Parathyroid adenoma (tissue), 2 donors: ENCODE measurements at regions not wholly inside any gene's neighbourhood (a gene's known extent, or its start where the extent isn't known, plus 50 kb on each side); places are given as distances from the start of the nearest gene placed in this dataset.

Source experiments
- H2AFZ ChIP-seq: fragments of 300-600 bp; sonication (generic); one replicate; pipeline ENCODE4 v1.7.0; 2017; ENCODE audit warnings: antibody characterized with exemption, mild to moderate bottlenecking
- H3K27ac ChIP-seq: fragments of 300-600 bp; sonication (generic); one replicate; pipeline ENCODE4 v1.7.0; 2017
- H3K27me3 ChIP-seq: fragments of 300-600 bp; sonication (generic); one replicate; pipeline ENCODE4 v1.7.0; 2017; ENCODE audit warnings: low read length; ENCODE audit not compliant: control insufficient read depth, insufficient read depth
- H3K36me3 ChIP-seq: fragments of 300-600 bp; sonication (generic); one replicate; pipeline ENCODE4 v1.7.0; 2017; ENCODE audit warnings: low read length; ENCODE audit not compliant: control insufficient read depth, insufficient read depth
- H3K4me1 ChIP-seq: fragments of 300-600 bp; sonication (generic); one replicate; pipeline ENCODE4 v1.7.0; 2017; ENCODE audit warnings: control low read depth
- H3K4me2 ChIP-seq: fragments of 300-600 bp; sonication (generic); one replicate; pipeline ENCODE4 v1.7.0; 2017; ENCODE audit warnings: low read length
- H3K4me3 ChIP-seq: fragments of 300-600 bp; sonication (generic); one replicate; pipeline ENCODE4 v1.7.0; 2017; ENCODE audit warnings: low read depth, low read length
- H3K79me2 ChIP-seq: fragments of 300-600 bp; sonication (generic); one replicate; pipeline ENCODE4 v1.7.0; 2017; ENCODE audit warnings: control low read depth
- H3K9ac ChIP-seq: fragments of 300-600 bp; sonication (generic); one replicate; pipeline ENCODE4 v1.7.0; 2017; ENCODE audit warnings: mild to moderate bottlenecking
- H3K9me3 ChIP-seq: fragments of 300-600 bp; sonication (generic); one replicate; pipeline ENCODE4 v1.7.0; 2017; ENCODE audit warnings: low read length; ENCODE audit not compliant: control insufficient read depth
- CTCF ChIP-seq: fragments of 300-600 bp; sonication (generic); IDR thresholded peaks from one replicate; pipeline ENCODE4 v1.7.0; 2017; ENCODE audit warnings: antibody characterized with exemption, mild to moderate bottlenecking
- donor health status: primary hyperparathyroidism.

GRCh38 chr4:64216741-64217140 is 192.5 kb downstream of the TECRL start:
- no peak overlapping the region for H3K4me2 ChIP-seq
- no peaks in the 10 kb centered on the region for H3K79me2 ChIP-seq
- no peak overlapping the region for H2AFZ ChIP-seq
- H3K4me1 ChIP-seq, result no peaks in the 10 kb centered on the region
- no peak overlapping the region for H3K4me3 ChIP-seq
- no peak overlapping the region for H3K27ac ChIP-seq
- no peaks in the 10 kb centered on the region for H3K36me3 ChIP-seq
- no peak for TF ChIP-seq CTCF
- H3K27me3 ChIP-seq, result no peaks in the 10 kb centered on the region
- no peak overlapping the region for H3K9ac ChIP-seq
- no peaks in the 10 kb centered on the region for H3K9me3 ChIP-seq

- Histone ChIP-seq H3K4me2 (no peak overlapping the region), H3K27me3 (no peaks in the 10 kb centered on the region), H3K79me2 (no peaks in the 10 kb centered on the region), H3K36me3 (no peaks in the 10 kb centered on the region), H3K9me3 (no peaks in the 10 kb centered on the region), H3K4me1 (no peaks in the 10 kb centered on the region), H2AFZ (no peak overlapping the region), H3K9ac (no peak overlapping the region), H3K27ac (no peak overlapping the region), H3K4me3 (no peak overlapping the region)
- no peak for TF ChIP-seq CTCF
Observed at GRCh38 chr4:64205376-64205775, 203.9 kb downstream of the TECRL start.

GRCh38 chr4:64200001-64200555 is 209.2 kb downstream of the TECRL start:
- Histone ChIP-seq H3K27ac (no peak overlapping the region), H3K79me2 (no peaks in the 10 kb centered on the region), H3K4me3 (no peak overlapping the region), H3K9me3 (no peaks in the 10 kb centered on the region), H3K36me3 (no peaks in the 10 kb centered on the region), H3K4me1 (no peaks in the 10 kb centered on the region), H3K27me3 (no peaks in the 10 kb centered on the region), H3K4me2 (no peak overlapping the region), H2AFZ (no peak overlapping the region), H3K9ac (no peak overlapping the region)
- no peak for TF ChIP-seq CTCF

GRCh38 chr4:64195582-64195981 is 213.7 kb downstream of the TECRL start:
- Histone ChIP-seq H3K27me3 (no peaks in the 10 kb centered on the region), H2AFZ (no peak overlapping the region), H3K9ac (no peak overlapping the region), H3K9me3 (no peaks in the 10 kb centered on the region), H3K4me2 (no peak overlapping the region), H3K27ac (no peak overlapping the region), H3K79me2 (no peaks in the 10 kb centered on the region), H3K36me3 (no peaks in the 10 kb centered on the region), H3K4me1 (no peaks in the 10 kb centered on the region), H3K4me3 (no peak overlapping the region)
- TF ChIP-seq CTCF, result no peak

- TF ChIP-seq CTCF, result no peak
- H3K4me2 ChIP-seq, result no peak overlapping the region
- no peak overlapping the region for H3K9ac ChIP-seq
- no peak overlapping the region for H3K4me3 ChIP-seq
- no peaks in the 10 kb centered on the region for H3K9me3 ChIP-seq
- no peaks in the 10 kb centered on the region for H3K4me1 ChIP-seq
- H3K27ac ChIP-seq, result no peak overlapping the region
- H2AFZ ChIP-seq, result no peak overlapping the region
- H3K36me3 ChIP-seq, result no peaks in the 10 kb centered on the region
- no peaks in the 10 kb centered on the region for H3K79me2 ChIP-seq
- H3K27me3 ChIP-seq, result no peaks in the 10 kb centered on the region
Observed at GRCh38 chr4:64192731-64193412, 216.4 kb downstream of the TECRL start.
